ENCODE measurements at regions not wholly inside any gene's neighbourhood (a gene's known extent, or its start where the extent isn't known, plus 50 kb on each side); places are given as distances from the start of the nearest gene placed in this dataset.

DNA sequence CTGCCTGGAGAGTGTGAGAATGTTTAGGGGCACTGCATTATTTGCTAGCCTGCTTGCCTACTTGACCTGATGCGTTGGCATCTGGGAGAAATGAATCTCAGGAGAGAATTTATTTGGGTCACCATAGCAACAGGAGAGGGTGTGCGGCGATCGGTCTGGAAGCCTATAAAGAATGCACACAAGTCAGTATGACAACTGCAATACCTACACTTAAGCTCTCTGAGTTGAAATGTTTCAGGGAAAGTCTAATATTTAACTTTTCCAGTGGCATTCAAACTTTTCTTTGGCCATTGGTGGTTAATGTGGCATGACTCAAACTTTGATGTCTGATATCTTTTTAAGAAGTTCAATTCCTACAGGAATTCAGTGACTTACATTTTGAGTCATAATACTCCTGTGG is 205.1 kb downstream of the NEDD1 start:
- in situ Hi-C loops (cut with MboI; ENCODE audit: low pct_unique_long_range_greater_than_20kb, low sequenced_read_pairs, unreplicated experiment): no loop called here
- no peak for DNase-seq (ENCODE audit: low spot score)
- TF ChIP-seq, protein P1, sequence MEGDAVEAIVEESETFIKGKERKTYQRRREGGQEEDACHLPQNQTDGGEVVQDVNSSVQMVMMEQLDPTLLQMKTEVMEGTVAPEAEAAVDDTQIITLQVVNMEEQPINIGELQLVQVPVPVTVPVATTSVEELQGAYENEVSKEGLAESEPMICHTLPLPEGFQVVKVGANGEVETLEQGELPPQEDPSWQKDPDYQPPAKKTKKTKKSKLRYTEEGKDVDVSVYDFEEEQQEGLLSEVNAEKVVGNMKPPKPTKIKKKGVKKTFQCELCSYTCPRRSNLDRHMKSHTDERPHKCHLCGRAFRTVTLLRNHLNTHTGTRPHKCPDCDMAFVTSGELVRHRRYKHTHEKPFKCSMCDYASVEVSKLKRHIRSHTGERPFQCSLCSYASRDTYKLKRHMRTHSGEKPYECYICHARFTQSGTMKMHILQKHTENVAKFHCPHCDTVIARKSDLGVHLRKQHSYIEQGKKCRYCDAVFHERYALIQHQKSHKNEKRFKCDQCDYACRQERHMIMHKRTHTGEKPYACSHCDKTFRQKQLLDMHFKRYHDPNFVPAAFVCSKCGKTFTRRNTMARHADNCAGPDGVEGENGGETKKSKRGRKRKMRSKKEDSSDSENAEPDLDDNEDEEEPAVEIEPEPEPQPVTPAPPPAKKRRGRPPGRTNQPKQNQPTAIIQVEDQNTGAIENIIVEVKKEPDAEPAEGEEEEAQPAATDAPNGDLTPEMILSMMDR (IDR thresholded peaks at IDR 0.05; ENCODE audit: extremely low read depth, insufficient read depth, missing control alignments): no peak

DNA sequence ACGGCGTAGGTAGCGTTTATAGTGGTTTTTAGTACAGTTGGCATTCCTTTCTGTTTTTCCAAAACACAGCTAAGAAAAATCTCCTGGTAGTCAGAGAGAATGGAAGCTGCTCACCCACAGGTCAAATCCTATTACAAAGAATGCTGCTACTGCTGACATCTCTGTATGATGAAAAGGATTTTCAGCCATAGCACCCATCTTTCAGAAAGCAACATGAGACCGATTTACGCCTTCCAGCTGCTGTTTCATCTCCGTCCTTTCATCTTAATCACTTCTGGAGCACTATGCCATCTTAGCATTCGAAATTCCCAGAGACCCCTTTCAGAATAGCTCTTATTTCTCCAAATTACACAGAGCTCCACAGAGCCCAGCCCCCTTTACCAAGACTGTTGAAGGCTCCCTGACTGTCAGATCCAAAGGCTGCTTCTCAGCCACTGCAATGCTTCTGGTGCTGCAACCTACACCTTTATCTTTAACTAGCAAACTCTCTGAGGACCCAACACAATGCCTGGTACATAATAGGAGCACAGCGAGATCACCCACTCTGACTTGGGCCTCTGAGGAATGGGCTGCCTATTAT is 211.8 kb downstream of the NEDD1 start:
- in situ Hi-C loops (cut with MboI; ENCODE audit: low pct_unique_long_range_greater_than_20kb, low sequenced_read_pairs, unreplicated experiment): no loop called here
- TF ChIP-seq, protein P1 (IDR thresholded peaks at IDR 0.05; ENCODE audit: extremely low read depth, insufficient read depth, missing control alignments): no peak

DNA sequence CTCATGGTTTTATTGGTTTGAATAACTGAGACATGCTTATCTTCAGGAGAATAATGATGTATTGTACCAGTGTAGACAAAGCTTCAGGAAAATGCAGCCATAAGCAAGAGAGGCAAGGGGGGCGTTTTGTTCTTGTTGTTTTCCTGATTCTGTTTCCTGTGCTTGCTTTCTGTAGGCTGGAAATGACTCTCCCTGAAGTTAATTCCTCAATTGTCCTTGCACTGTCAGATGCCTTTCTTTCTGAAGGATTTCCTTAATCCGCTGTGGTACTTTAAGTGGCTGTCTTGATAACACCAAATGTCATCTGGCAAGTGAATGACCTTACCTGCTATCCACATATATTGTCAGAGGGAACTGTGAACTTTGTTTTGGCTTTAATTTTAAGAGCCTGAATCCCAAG is 220.0 kb downstream of the NEDD1 start:
- TF ChIP-seq, protein P1 (IDR thresholded peaks at IDR 0.05; ENCODE audit: extremely low read depth, insufficient read depth, missing control alignments): no peak
- no peak for DNase-seq (ENCODE audit: low spot score)
- in situ Hi-C loops (cut with MboI; ENCODE audit: low pct_unique_long_range_greater_than_20kb, low sequenced_read_pairs, unreplicated experiment): no loop called here

More for the DNA sequence above, 211.8 kb downstream of the NEDD1 start:
- DNase-seq (ENCODE audit: low spot score): no peak

DNA sequence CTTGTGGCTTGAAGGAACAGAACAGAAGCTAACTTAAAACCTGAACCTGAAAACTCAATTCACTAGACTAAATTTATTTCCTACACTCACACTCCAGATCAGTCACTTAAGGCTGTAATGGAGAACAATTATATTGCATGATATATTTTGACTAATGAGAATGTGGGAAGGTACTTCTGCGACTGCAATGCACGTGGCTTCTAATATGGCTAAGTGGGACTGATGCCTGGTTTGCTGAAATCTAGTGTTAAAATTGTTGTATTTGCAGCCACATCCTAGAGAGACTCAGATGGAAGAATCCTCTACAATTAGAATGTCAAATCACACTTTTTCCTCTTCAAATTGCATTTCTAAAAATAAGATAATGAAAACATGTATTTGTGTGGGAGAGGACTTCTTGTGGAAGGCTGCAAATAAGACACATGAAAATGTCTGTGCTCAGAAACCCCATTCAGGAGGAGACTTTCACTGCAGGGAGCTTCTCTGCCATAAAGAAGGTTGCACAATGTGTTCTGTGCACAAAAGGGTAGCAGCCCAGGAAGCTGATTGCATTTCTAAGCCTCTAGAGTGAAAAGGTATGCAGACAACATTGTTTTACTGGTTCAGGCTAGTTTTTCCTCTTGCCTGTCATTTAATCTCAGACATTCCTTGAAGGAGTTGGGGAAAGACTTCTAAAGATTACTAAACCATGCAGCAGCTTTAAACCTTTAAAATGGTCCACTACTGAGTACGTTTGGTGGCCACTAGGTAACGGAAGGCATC is 224.3 kb downstream of the NEDD1 start:
- DNase-seq (ENCODE audit: low spot score): no peak
- TF ChIP-seq, protein P1 (IDR thresholded peaks at IDR 0.05; ENCODE audit: extremely low read depth, insufficient read depth, missing control alignments): no peak
- in situ Hi-C loops (cut with MboI; ENCODE audit: low pct_unique_long_range_greater_than_20kb, low sequenced_read_pairs, unreplicated experiment): no loop called here

DNA sequence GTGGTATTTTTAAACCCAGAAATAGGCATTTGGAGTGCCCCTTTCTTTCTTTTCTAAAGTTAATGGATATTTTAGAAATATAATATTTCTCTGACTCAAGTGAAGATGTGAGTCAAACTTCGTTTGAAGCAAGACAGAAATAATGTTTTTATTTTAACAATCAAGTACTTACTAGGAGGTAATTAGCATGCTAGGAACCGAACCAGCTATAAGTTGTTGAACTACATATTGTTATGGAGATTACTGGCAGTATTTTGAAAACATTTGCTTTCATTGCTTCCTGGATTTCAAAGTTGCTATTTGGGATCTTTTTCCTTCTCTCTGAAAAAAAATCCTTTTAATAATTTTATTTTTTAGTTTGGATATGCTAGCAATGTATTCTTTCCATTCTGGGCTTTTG is 225.2 kb downstream of the NEDD1 start:
- TF ChIP-seq, protein P1 (IDR thresholded peaks at IDR 0.05; ENCODE audit: extremely low read depth, insufficient read depth, missing control alignments): no peak
- in situ Hi-C loops (cut with MboI; ENCODE audit: low pct_unique_long_range_greater_than_20kb, low sequenced_read_pairs, unreplicated experiment): no loop called here
- no peak for DNase-seq (ENCODE audit: low spot score)

DNA sequence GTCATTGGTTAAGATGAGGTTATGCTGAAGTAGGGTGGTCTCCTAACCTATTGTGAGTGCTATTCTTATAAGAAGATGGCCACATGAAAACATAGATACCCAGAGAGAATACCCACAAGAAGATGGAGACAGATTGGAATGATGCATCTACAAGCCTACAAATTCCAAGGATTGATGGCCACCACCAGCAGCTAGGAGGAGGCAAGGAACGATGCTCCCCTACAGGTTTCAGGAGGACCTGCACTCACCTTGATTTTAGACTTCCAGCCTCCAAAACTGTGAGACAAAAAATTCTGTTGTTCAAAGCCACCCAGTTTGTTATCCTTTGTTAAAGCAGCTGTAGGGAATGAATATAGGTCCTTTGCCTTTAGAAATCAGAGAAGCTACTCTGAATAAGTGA is 227.4 kb downstream of the NEDD1 start:
- no peak for DNase-seq (ENCODE audit: low spot score)
- in situ Hi-C loops (cut with MboI; ENCODE audit: low pct_unique_long_range_greater_than_20kb, low sequenced_read_pairs, unreplicated experiment): no loop called here
- TF ChIP-seq, protein P1 (IDR thresholded peaks at IDR 0.05; ENCODE audit: extremely low read depth, insufficient read depth, missing control alignments): no peak
